GM23338 (cell line): ENCODE measurements at regions not wholly inside any gene's neighbourhood (a gene's known extent, or its start where the extent isn't known, plus 50 kb on each side); places are given as distances from the start of the nearest gene placed in this dataset.

Experiments
- ATAC-seq: fragments of 200-7000 bp; cut with Tn5 transposase; 3 replicates; pipeline ENCODE4 v1.9.1; 2020
- DNase-seq: peaks from one replicate; pipeline ENCODE4 v3.0.0-alpha.2; 2015; ENCODE audit warnings: low spot score
- H2AFZ ChIP-seq: fragments of 200-600 bp; sonication (generic); 2 replicates; pipeline ENCODE4 v1.8.0; 2016; ENCODE audit warnings: antibody characterized with exemption, mild to moderate bottlenecking, moderate library complexity
- H3F3A ChIP-seq: fragments of 200-600 bp; sonication (generic); replicated peaks from 2 replicates; pipeline ENCODE4 v1.8.0; 2017; ENCODE audit warnings: antibody characterized with exemption, mixed run types, low read depth
- H3K27ac ChIP-seq: fragments of 200-600 bp; sonication (generic); 2 replicates; pipeline ENCODE4 v1.6.1; 2016; ENCODE audit warnings: low read depth
- H3K27me3 ChIP-seq: fragments of 200-600 bp; sonication (generic); 2 replicates; pipeline ENCODE4 v1.8.0; 2016; ENCODE audit warnings: mild to moderate bottlenecking, mixed run types, moderate library complexity; ENCODE audit not compliant: insufficient read depth
- H3K36me3 ChIP-seq: fragments of 200-600 bp; sonication (generic); 2 replicates; pipeline ENCODE4 v1.8.0; 2016; ENCODE audit warnings: mild to moderate bottlenecking; ENCODE audit not compliant: insufficient read depth
- H3K4me1 ChIP-seq: fragments of 200-600 bp; sonication (generic); 2 replicates; pipeline ENCODE4 v1.8.0; 2016; ENCODE audit warnings: mild to moderate bottlenecking, moderate library complexity; ENCODE audit not compliant: insufficient read depth
- H3K4me2 ChIP-seq: fragments of 200-600 bp; sonication (generic); 2 replicates; pipeline ENCODE4 v1.7.1; 2017; ENCODE audit warnings: mixed run types
- H3K4me3 ChIP-seq: fragments of 200-600 bp; sonication (generic); 2 replicates; pipeline ENCODE4 v1.6.1; 2016; ENCODE audit warnings: mixed run types
- H3K79me2 ChIP-seq: fragments of 200-600 bp; sonication (generic); replicated peaks from 2 replicates; pipeline ENCODE4 v1.8.0; 2017; ENCODE audit warnings: mild to moderate bottlenecking; ENCODE audit not compliant: insufficient read depth
- H3K9me2 ChIP-seq: fragments of 200-600 bp; sonication (generic); 2 replicates; pipeline ENCODE4 v1.8.0; 2017; ENCODE audit not compliant: insufficient read depth
- H4K20me1 ChIP-seq: fragments of 200-600 bp; sonication (generic); replicated peaks from 2 replicates; pipeline ENCODE4 v1.8.0; 2017; ENCODE audit warnings: mild to moderate bottlenecking; ENCODE audit not compliant: insufficient read depth
- H3K27ac Mint-ChIP-seq: 2 replicates; pipeline ENCODE4 v1.8.0; 2020; ENCODE audit warnings: inconsistent platforms, mild to moderate bottlenecking, moderate library complexity, mixed read lengths
- H3K27me3 Mint-ChIP-seq: 3 replicates; pipeline ENCODE4 v1.8.0; 2022; ENCODE audit warnings: low read depth, mild to moderate bottlenecking, moderate library complexity, mixed read lengths, inconsistent platforms; ENCODE audit not compliant: insufficient read depth, poor library complexity
- H3K36me3 Mint-ChIP-seq: 3 replicates; pipeline ENCODE4 v1.8.0; 2021; ENCODE audit warnings: low read depth, mild to moderate bottlenecking, inconsistent platforms, moderate library complexity, mixed read lengths
- H3K4me1 Mint-ChIP-seq: 3 replicates; pipeline ENCODE4 v1.8.0; 2020; ENCODE audit warnings: mild to moderate bottlenecking, inconsistent platforms, mixed read lengths
- H3K4me3 Mint-ChIP-seq: 3 replicates; pipeline ENCODE4 v1.8.0; 2021; ENCODE audit warnings: moderate library complexity, mild to moderate bottlenecking, inconsistent platforms, mixed read lengths
- H3K9me3 Mint-ChIP-seq: 3 replicates; pipeline ENCODE4 v1.8.0; 2020; ENCODE audit warnings: moderate library complexity, mild to moderate bottlenecking, inconsistent platforms, mixed read lengths
- CREB1 ChIP-seq: fragments of 250-450 bp; sonication (Bioruptor Pico); IDR thresholded peaks from 2 replicates; pipeline ENCODE4 v1.5.0; 2020; ENCODE audit warnings: low read depth, mild to moderate bottlenecking, moderate library complexity
- EZH2 ChIP-seq: fragments of 200-600 bp; sonication (generic); IDR thresholded peaks from one replicate; pipeline ENCODE4 v1.8.0; 2017; ENCODE audit warnings: antibody characterized with exemption, mild to moderate bottlenecking, low read depth; ENCODE audit not compliant: unreplicated experiment
- EZH2phosphoT487 ChIP-seq: fragments of 200-600 bp; sonication (generic); IDR thresholded peaks from one replicate; pipeline ENCODE4 v1.8.1; 2018; ENCODE audit warnings: antibody characterized with exemption; ENCODE audit not compliant: unreplicated experiment
- JUNB ChIP-seq: IDR thresholded peaks from one replicate; pipeline ENCODE4 v1.6.1; 2016; ENCODE audit warnings: antibody characterized with exemption; ENCODE audit not compliant: unreplicated experiment
- NANOG ChIP-seq: IDR thresholded peaks from 2 replicates; pipeline ENCODE4 v1.6.1; 2016; ENCODE audit warnings: antibody characterized with exemption, borderline replicate concordance
- POLR2AphosphoS5 ChIP-seq: IDR thresholded peaks from 2 replicates; pipeline ENCODE4 v1.6.1; 2016; ENCODE audit warnings: antibody characterized with exemption, low read depth
- STAT1 ChIP-seq: IDR thresholded peaks from one replicate; pipeline ENCODE4 v1.6.1; 2016; ENCODE audit warnings: antibody characterized with exemption; ENCODE audit not compliant: unreplicated experiment
- ZNF114 ChIP-seq: fragments of 250-450 bp; sonication (Bioruptor Pico); IDR thresholded peaks from 2 replicates; pipeline ENCODE4 v1.5.0; 2020; ENCODE audit warnings: mild to moderate bottlenecking, moderate library complexity
- ZNF331 ChIP-seq: fragments of 250-450 bp; sonication (Bioruptor Pico); IDR thresholded peaks from 2 replicates; pipeline ENCODE4 v1.5.0; 2020; ENCODE audit warnings: low read depth, mild to moderate bottlenecking, moderate library complexity
- TF ChIP-seq, protein P1 (sequence below): IDR thresholded peaks from 2 replicates; pipeline ENCODE4 v1.6.1; 2016; ENCODE audit warnings: antibody characterized with exemption
- TF ChIP-seq, protein P2 (sequence below), 2 experiments: fragments of 200-600 bp in 1 of 2; sonication (generic) in 1 of 2; conservative IDR thresholded peaks; 2 replicates each; pipeline versions ENCODE4 v1.5.1 to v1.6.1; 2016 to 2017; ENCODE audit warnings: antibody characterized with exemption in 2 of 2, low read depth in 2 of 2, mild to moderate bottlenecking in 2 of 2, moderate library complexity in 1 of 2
- TF ChIP-seq, protein P3 (sequence below): fragments of 250-450 bp; sonication (Bioruptor Pico); IDR thresholded peaks from 2 replicates; pipeline ENCODE4 v1.5.0; 2020; ENCODE audit warnings: mild to moderate bottlenecking, moderate library complexity
- TF ChIP-seq, protein P4 (sequence below): IDR thresholded peaks from one replicate; pipeline ENCODE4 v1.6.1; 2018; ENCODE audit warnings: antibody characterized with exemption; ENCODE audit not compliant: unreplicated experiment

DNA sequence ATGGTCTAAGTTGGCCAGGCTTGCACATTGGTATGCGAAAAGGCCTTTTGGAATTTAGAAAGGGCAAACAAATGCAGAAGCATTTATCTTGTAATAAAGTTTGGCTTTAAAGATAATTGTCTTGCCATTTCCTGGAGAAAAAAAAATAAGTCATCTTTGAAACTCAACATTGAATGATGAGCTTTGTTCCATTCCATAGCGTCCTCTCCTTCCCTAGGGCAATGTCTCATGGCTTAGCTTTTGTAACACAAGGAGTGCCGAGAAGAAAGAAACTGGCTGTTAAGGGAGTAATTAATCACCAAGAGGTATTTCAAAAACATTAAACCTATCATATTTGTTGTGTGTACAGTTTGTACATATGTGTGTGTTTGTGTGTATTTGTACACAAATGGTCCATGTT lies 372.3 kb downstream of the NPIPA8 start:
- Mint-ChIP-seq H3K27me3 (peaks cover 2% of the 10 kb centered on the region), H3K9me3 (peaks cover 19% of the 10 kb centered on the region; the same call in 2 of the 3 replicates), H3K27ac (no peak overlapping the region), H3K36me3 (peaks cover 3% of the 10 kb centered on the region), H3K4me3 (no peak overlapping the region), H3K4me1 (peaks cover 10% of the 10 kb centered on the region; the same call in 2 of the 3 replicates)
- TF ChIP-seq, protein P1, sequence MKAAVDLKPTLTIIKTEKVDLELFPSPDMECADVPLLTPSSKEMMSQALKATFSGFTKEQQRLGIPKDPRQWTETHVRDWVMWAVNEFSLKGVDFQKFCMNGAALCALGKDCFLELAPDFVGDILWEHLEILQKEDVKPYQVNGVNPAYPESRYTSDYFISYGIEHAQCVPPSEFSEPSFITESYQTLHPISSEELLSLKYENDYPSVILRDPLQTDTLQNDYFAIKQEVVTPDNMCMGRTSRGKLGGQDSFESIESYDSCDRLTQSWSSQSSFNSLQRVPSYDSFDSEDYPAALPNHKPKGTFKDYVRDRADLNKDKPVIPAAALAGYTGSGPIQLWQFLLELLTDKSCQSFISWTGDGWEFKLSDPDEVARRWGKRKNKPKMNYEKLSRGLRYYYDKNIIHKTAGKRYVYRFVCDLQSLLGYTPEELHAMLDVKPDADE = no peak
- TF ChIP-seq, protein P2, sequence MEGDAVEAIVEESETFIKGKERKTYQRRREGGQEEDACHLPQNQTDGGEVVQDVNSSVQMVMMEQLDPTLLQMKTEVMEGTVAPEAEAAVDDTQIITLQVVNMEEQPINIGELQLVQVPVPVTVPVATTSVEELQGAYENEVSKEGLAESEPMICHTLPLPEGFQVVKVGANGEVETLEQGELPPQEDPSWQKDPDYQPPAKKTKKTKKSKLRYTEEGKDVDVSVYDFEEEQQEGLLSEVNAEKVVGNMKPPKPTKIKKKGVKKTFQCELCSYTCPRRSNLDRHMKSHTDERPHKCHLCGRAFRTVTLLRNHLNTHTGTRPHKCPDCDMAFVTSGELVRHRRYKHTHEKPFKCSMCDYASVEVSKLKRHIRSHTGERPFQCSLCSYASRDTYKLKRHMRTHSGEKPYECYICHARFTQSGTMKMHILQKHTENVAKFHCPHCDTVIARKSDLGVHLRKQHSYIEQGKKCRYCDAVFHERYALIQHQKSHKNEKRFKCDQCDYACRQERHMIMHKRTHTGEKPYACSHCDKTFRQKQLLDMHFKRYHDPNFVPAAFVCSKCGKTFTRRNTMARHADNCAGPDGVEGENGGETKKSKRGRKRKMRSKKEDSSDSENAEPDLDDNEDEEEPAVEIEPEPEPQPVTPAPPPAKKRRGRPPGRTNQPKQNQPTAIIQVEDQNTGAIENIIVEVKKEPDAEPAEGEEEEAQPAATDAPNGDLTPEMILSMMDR (conservative IDR thresholded peaks at IDR 0.05; ENCODE audit: low read depth in 2 of 2) = no peak
- TF ChIP-seq EZH2phosphoT487 = no peak
- TF ChIP-seq, protein P3, sequence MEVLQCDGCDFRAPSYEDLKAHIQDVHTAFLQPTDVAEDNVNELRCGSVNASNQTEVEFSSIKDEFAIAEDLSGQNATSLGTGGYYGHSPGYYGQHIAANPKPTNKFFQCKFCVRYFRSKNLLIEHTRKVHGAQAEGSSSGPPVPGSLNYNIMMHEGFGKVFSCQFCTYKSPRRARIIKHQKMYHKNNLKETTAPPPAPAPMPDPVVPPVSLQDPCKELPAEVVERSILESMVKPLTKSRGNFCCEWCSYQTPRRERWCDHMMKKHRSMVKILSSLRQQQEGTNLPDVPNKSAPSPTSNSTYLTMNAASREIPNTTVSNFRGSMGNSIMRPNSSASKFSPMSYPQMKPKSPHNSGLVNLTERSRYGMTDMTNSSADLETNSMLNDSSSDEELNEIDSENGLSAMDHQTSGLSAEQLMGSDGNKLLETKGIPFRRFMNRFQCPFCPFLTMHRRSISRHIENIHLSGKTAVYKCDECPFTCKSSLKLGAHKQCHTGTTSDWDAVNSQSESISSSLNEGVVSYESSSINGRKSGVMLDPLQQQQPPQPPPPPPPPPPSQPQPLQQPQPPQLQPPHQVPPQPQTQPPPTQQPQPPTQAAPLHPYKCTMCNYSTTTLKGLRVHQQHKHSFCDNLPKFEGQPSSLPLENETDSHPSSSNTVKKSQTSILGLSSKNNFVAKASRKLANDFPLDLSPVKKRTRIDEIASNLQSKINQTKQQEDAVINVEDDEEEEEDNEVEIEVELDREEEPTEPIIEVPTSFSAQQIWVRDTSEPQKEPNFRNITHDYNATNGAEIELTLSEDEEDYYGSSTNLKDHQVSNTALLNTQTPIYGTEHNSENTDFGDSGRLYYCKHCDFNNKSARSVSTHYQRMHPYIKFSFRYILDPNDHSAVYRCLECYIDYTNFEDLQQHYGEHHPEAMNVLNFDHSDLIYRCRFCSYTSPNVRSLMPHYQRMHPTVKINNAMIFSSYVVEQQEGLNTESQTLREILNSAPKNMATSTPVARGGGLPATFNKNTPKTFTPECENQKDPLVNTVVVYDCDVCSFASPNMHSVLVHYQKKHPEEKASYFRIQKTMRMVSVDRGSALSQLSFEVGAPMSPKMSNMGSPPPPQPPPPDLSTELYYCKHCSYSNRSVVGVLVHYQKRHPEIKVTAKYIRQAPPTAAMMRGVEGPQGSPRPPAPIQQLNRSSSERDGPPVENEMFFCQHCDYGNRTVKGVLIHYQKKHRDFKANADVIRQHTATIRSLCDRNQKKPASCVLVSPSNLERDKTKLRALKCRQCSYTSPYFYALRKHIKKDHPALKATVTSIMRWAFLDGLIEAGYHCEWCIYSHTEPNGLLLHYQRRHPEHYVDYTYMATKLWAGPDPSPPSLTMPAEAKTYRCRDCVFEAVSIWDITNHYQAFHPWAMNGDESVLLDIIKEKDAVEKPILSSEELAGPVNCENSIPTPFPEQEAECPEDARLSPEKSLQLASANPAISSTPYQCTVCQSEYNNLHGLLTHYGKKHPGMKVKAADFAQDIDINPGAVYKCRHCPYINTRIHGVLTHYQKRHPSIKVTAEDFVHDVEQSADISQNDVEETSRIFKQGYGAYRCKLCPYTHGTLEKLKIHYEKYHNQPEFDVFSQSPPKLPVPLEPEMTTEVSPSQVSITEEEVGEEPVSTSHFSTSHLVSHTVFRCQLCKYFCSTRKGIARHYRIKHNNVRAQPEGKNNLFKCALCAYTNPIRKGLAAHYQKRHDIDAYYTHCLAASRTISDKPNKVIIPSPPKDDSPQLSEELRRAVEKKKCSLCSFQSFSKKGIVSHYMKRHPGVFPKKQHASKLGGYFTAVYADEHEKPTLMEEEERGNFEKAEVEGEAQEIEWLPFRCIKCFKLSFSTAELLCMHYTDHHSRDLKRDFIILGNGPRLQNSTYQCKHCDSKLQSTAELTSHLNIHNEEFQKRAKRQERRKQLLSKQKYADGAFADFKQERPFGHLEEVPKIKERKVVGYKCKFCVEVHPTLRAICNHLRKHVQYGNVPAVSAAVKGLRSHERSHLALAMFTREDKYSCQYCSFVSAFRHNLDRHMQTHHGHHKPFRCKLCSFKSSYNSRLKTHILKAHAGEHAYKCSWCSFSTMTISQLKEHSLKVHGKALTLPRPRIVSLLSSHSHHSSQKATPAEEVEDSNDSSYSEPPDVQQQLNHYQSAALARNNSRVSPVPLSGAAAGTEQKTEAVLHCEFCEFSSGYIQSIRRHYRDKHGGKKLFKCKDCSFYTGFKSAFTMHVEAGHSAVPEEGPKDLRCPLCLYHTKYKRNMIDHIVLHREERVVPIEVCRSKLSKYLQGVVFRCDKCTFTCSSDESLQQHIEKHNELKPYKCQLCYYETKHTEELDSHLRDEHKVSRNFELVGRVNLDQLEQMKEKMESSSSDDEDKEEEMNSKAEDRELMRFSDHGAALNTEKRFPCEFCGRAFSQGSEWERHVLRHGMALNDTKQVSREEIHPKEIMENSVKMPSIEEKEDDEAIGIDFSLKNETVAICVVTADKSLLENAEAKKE (CRISPR knock-in tag) = no peak
- no peak for TF ChIP-seq JUNB
- no peak for TF ChIP-seq NANOG
- TF ChIP-seq ZNF114 (CRISPR knock-in tag) = no peak
- no peak for TF ChIP-seq CREB1 (CRISPR knock-in tag)
- TF ChIP-seq POLR2AphosphoS5 = no peak
- no peak for TF ChIP-seq ZNF331 (CRISPR knock-in tag)
- TF ChIP-seq EZH2 = no peak
- no peak for TF ChIP-seq STAT1
- TF ChIP-seq, protein P4, sequence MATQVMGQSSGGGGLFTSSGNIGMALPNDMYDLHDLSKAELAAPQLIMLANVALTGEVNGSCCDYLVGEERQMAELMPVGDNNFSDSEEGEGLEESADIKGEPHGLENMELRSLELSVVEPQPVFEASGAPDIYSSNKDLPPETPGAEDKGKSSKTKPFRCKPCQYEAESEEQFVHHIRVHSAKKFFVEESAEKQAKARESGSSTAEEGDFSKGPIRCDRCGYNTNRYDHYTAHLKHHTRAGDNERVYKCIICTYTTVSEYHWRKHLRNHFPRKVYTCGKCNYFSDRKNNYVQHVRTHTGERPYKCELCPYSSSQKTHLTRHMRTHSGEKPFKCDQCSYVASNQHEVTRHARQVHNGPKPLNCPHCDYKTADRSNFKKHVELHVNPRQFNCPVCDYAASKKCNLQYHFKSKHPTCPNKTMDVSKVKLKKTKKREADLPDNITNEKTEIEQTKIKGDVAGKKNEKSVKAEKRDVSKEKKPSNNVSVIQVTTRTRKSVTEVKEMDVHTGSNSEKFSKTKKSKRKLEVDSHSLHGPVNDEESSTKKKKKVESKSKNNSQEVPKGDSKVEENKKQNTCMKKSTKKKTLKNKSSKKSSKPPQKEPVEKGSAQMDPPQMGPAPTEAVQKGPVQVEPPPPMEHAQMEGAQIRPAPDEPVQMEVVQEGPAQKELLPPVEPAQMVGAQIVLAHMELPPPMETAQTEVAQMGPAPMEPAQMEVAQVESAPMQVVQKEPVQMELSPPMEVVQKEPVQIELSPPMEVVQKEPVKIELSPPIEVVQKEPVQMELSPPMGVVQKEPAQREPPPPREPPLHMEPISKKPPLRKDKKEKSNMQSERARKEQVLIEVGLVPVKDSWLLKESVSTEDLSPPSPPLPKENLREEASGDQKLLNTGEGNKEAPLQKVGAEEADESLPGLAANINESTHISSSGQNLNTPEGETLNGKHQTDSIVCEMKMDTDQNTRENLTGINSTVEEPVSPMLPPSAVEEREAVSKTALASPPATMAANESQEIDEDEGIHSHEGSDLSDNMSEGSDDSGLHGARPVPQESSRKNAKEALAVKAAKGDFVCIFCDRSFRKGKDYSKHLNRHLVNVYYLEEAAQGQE = no peak
- no peak for DNase-seq
- no peak for ATAC-seq
- H3F3A ChIP-seq = no peaks in the 10 kb centered on the region
- no peak overlapping the region for H3K4me2 ChIP-seq
- no peaks in the 10 kb centered on the region; the same call in 1 of the 2 replicates for H3K9me2 ChIP-seq
- H3K4me3 ChIP-seq = no peak overlapping the region
- H3K36me3 ChIP-seq = no peaks in the 10 kb centered on the region; the same call in 1 of the 2 replicates
- H3K27ac ChIP-seq = no peak overlapping the region
- no peaks in the 10 kb centered on the region for H3K79me2 ChIP-seq
- no peaks in the 10 kb centered on the region; the same call in 1 of the 2 replicates for H3K4me1 ChIP-seq
- H4K20me1 ChIP-seq = no peaks in the 10 kb centered on the region
- no peak overlapping the region for H2AFZ ChIP-seq
- H3K27me3 ChIP-seq = no peaks in the 10 kb centered on the region
